COLO668 (cell line): ENCODE measurements at regions not wholly inside any gene's neighbourhood (a gene's known extent, or its start where the extent isn't known, plus 50 kb on each side); places are given as distances from the start of the nearest gene placed in this dataset.

Experiments
- DNase-seq: peaks from one replicate; lab custom pipeline; 2025; ENCODE audit not compliant: unreplicated experiment; lab: John Stamatoyannopoulos, UW

GRCh38 chr7:88509341-88509740 is 202.6 kb upstream of the STEAP4 start:
- DNase-seq: no peak

- DNase-seq: no peak
Observed at GRCh38 chr7:88500131-88500530, 193.4 kb upstream of the STEAP4 start.

DNA sequence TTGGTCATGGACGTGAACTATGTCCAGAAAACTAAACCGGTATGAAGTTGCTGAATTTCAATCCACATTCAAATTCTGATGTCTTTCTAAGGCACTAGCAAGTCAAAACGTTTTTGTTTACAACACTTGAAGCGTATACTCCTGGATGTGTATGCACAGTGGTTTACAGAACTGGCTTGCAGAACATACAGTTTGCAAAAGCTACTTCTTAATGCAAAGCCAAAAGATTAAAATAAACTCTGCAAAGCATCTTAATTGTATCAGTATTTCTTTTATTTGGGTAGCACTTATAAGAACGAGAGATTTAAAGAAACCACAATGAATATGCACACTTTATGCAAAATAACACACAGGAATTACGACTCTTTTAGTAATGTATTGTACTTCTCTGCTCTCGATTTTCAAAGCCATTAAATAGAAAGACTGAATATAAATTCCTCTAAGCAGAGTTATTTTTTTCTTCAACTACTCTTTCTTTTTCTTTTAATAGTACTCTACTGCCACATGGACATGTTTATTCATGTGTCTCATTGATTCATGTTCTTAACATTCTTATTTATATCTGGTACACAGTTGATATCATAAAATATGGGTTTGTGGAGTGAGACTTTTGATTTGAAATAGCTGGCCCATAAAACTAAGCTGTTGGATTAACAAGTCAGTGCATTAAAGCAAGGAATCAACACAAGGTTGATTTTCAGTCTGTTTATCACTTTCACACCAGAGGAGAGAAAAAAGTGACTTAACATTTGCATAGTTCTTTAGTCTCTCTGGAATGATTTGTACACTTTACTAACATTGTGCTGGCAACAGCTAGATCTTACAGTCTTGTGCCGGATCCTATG is 189.4 kb upstream of the STEAP4 start:
- DNase-seq: no peak

DNA sequence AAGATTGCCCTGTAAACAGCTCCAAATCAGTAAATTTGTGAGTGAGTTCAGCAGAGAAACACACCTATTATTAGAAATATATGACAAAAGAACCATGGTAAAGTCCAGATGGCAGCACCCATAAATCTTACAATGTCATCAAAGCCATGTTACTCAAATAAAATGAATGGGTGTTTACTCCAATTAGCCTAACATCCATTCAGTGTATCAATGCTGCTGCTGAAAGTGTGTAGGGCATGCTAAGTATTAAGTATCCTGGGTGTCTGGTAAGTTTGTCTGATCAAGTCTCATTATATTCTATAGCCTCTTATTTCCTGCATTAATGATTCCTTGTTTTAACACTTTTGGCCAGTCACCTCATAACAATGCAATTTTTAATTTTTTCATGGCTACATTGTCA is 185.5 kb upstream of the STEAP4 start:
- no peak for DNase-seq

DNA sequence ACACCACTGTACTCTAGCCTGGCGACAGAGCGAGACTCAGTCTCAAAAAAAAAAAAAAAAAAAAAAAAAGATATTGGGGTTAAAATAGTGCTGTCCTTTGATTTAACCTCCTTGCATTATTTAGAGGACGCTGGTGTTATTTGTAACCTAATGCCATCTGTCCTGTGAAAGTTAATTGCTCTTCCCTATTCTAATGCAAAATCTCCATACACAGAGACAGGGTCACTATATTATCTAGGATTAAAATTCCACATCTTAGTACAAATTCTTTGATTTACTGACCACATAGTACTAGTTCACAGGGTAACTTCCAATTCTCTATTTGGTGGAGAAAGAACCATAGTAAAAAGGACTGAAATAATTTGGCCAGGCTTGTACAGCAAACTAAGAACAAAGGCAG is 184.2 kb upstream of the STEAP4 start:
- DNase-seq: no peak

- no peak for DNase-seq
Observed at GRCh38 chr7:88490161-88490560, 183.5 kb upstream of the STEAP4 start.

DNA sequence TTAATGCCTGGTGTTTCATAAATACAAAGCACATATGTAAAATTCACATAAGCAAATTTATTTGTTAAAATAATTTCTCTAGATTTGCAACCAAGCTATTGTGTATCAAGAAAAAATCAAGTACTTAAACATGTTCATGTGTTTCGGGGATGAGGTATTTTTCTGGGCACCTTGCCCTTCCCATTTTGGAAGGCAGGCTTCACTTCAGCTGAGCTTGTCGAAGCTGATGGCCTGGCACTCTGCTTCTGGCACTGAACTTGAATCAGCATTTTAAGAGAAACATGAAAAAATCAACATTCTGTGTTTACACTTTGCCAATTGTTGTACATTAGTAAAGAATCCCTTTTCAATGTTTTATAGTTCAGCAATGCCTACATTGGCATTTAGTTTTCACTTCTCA is 179.1 kb upstream of the STEAP4 start:
- DNase-seq: no peak

DNA sequence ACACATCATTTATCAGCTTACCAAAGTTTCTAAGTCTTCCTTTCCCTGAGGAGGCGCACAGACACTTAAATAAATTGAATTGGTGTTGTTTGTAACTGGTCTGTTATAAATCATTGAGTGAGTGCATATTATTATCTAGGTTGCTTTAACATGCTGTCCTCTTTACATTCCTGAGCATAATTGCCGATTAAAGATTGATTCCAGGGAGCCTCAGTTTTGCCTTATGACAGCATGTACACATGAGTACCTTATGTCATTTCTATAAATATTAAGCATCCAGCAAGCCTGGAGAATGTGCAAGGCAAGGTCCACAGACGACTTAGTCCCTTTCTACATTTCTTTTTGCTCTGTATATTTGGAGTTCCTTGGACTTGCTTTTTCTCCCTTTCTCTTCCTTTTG is 177.9 kb upstream of the STEAP4 start:
- DNase-seq: no peak

- DNase-seq: no peak
Observed at GRCh38 chr7:88480896-88481295, 174.2 kb upstream of the STEAP4 start.

DNA sequence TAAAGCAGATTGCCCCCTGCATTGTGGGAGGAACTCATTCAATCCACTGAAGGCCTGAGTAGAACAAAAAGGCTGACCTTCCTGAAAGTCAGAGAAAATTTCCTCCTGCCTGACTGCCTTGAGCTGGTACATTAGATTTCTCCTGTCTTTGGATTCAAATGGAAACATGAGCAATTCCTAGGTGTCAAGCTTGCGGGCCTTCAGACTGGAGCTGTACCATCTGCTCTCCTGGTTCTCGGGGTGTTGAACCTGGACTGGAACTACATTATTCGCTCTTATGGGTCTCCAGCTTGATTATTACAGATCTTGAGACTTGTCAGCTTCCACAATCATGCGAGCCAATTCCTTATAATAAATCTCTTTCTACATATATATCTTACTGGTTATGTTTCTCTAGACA is 173.6 kb upstream of the STEAP4 start:
- DNase-seq: no peak

- DNase-seq: no peak
Observed at GRCh38 chr7:88477976-88478375, 171.3 kb upstream of the STEAP4 start.

GRCh38 chr7:88465600-88465999 is 158.9 kb upstream of the STEAP4 start:
- no peak for DNase-seq

DNA sequence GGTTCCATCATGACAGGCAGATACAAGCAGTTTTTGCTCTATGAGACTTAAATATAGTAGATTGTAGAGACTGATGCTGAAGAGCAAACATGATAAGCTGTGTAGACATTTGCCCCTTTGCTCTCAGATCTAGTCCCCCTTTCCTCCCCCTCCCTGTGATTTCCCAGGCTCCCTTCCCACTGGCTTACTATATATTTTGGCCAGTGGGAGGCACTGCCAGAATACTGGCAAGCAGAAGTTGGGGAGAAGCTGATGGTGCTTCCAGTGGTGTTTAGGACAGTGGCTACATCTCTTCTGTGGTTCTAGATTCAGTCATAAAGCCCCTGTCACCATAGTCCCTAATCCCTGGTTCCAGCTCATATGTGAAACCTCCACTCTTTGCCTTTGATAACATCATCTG is 156.1 kb upstream of the STEAP4 start:
- DNase-seq: no peak

DNA sequence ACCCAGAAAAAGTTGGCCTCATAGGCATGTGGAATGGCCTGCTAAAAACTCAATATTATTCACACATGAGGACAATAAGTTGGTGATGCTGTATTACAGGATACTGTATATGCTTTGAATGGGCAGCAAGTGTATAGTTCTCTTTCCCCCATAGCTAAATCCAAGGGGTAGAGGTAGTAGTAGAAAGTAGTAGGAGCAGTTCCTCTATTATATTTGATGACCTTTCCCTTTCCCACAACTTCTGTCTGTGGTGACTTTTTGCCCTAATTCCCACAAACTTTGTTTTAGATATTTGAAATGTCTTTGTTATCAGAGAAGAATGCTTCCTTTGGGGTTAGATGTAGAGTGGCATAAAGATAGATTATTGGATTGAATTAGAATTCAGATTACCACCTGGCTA is 154.0 kb upstream of the STEAP4 start:
- DNase-seq: no peak

GRCh38 chr7:88458946-88459345 is 152.3 kb upstream of the STEAP4 start:
- no peak for DNase-seq

DNA sequence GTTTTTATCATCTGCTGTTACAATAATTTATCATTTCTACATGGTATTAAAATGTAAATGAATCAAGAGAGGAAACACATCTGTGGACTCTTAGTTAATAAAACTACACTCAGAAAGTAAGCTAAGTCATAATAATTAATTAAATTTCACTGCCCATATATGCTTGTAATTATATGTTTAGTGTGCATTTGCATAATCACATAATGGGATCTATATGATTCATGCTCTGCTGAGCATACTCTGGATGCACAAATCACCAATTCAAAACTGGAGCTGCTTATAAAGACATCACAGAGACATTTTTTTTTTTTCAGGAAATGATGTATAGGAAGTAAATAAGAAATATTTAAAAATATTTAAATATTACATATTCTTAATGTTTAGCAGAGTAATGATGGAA is 151.6 kb upstream of the STEAP4 start:
- DNase-seq: no peak

DNA sequence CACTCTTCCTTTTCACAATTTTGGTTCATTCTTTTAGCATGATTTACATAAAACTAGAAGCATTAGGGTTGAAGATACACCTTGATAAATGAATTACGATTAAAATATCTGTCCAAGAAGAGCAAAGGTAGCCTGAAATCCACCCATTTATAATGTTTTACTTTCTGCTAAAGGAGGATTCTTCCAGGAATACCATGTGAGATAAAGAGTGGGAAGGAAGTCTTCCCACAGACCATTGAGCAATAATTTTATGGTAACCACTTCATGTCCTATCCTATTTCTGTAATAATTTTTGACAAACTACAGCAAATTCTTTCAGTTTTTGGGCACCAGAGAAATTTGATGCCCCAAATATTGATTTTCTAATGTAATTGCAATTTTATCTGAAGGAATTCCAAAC is 150.6 kb upstream of the STEAP4 start:
- no peak for DNase-seq

DNA sequence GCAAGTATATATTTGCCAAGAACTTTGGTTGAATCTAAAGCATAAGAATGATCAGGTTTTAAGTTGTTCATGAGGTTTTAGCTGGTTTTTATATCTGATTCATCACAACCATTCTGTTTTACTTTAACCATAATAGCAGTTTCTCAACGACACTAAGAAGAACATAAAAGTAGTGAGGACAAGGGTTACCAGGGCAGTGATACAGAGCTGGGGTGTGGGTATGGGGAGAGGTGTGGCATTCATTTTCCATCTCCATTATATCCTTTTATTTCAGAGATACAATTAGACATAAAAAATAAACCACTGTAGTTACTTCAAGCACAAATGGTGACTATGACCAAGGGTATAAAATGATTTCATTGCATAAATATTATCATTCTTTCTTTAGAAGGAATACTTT is 149.8 kb upstream of the STEAP4 start:
- DNase-seq: no peak

GRCh38 chr7:88455696-88456095 is 149.0 kb upstream of the STEAP4 start:
- DNase-seq: no peak

DNA sequence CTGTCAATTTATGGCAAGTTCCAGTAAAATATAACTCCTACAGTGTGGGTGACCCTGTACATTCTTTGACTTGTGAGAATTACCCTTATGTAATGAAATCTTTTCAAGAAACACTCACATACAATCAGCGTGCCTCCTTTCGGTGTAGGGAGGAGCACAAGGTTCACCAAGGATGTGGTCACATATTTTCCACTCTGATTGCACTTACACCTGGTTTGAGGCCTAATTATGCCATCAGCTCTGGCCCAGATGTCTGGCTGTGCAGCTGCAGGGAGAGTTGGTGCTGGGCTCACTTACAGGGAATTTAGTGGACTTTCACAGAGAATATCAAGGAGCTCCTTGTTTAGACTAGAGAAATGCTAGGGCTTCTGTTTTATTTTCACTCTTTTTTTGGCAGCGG is 146.0 kb upstream of the STEAP4 start:
- no peak for DNase-seq

GRCh38 chr7:88450874-88451273 is 144.2 kb upstream of the STEAP4 start:
- no peak for DNase-seq

GRCh38 chr7:88449410-88449809 is 142.7 kb upstream of the STEAP4 start:
- no peak for DNase-seq

DNA sequence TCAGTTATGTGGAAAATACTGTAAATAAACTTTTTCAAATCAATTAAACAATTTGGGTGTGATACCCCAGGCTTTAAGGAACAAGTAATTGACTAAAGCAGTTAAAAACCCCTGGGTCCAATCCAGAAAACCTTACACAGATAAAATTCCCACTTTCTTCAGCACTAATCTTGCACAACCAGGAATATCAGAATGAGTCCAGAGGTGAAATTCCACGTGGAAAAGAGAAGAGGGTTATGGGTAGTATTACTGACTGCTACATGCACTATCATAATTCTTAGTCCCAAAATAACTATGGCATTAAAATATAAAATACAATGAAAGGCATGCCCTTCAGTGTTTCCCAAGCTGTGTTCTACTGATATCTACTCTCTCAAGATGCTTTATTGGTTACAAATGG is 135.7 kb upstream of the STEAP4 start:
- no peak for DNase-seq
